GM19238 (cell line): ENCODE measurements at regions not wholly inside any gene's neighbourhood (a gene's known extent, or its start where the extent isn't known, plus 50 kb on each side); places are given as distances from the start of the nearest gene placed in this dataset.

Experiments used
- DNase-seq: peaks from one replicate; pipeline ENCODE4 v3.0.0; 2011; ENCODE audit warnings: low spot score; ENCODE audit not compliant: insufficient read length

DNA sequence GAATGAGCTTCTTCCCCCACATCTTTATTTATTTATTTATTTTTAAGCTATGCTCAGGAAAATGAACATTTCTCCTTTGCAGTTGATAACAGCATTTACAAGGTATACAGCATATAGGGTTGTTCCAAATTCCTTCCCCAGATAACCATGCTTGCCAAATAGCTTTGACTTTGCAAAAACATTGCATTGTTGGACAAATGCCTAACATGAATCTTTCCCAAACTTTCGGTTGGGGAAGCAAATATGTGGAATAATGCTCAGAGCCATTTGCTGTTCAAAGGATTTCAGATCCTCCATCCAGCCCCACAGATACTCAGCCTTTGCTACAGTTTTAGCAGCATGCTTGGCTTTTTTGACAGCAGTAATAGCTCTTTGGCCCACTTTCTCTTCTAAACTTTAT lies 127.2 kb upstream of the AGA start:
- no peak for DNase-seq

DNA sequence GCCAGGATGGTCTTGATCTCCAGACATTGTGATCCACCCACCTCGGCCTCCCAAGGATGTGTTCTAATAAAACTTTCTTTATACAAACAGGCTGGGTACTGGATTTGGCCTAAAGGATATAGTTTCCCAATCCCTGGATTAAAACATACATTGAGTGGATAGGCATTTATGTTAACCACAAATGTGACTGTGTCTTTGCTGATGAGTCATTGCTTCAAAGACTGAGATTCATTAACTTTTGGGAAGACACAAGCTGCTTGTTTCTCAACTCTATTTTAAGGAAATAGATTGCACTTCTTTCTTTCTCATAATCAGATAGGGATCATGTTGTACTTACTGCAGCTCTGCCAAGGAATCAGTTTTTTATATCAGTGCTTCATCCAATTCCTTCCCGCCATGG lies 131.3 kb upstream of the AGA start:
- no peak for DNase-seq

DNA sequence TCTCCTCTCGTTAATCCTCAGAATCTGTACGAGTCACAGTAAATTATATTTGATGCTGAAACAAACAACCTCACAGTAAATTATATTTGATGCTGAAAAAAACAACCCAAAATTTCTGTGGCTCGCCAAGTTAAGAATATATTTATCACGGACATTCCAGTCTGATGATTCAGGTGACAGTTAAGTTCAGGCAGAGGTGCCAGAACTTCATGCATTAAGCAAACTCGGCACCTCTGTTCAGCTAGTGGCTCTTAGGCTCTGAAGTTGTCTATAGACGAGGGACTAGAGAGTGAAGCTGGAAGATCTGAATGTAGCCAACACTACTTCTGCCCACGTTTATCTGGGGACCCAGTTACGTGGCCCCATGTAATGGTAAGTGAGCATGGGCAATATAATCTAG lies 132.2 kb upstream of the AGA start:
- DNase-seq: no peak

DNA sequence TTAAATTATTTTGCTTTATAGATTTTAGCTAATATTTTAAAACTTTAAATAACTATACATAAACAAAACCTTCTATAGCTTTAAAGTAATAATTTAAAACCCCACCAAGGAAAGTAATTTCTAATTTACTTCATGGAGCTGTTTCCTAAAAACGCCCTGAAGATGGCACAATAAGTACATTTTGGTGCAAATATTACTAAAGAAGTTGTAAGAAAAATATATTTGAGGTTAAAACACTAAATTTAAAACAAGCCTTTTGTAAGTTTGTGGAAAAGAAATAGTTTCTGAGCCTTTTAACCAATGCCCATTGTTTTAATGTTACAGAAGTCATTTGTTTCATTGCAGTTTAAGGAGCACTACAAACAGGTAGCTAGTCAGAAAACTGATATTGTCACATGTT lies 137.4 kb upstream of the AGA start:
- DNase-seq: no peak

DNA sequence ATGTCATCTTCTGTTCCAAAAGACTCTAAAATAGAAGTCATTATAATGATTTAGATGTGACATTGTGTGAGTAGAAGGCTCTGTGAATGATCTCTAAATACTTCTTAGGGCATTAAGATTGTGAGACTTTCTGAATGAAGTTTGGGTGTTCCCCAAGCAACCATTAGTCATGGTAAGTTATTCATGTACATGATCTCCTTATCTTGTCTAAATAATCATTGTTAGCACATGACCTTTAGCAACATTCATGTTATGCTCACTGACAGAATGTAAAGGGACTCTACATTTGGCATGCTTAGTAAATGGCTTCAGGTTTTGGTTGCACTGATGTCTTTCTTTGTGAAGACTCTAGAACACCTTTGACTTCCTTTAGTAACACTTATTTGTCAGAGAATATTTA lies 140.8 kb upstream of the AGA start:
- no peak for DNase-seq

DNA sequence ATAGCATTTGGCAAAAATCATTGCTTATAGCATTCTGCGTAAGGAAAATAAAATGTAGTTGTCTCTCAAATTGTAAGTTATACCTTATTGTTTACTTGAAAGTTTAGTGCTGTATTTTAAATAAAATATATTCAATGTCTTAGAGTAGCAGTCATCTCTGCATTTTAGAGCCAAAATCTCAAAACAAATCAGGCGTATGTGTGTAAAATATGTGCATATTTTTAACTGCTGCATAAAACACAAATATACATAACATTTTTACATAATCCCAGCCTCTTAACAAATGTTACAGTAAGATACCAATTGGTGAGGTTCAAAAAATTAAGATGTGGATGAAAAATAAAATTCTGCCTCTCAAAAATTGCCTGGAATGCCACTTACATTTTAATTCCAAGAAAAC lies 145.8 kb upstream of the AGA start:
- no peak for DNase-seq

DNA sequence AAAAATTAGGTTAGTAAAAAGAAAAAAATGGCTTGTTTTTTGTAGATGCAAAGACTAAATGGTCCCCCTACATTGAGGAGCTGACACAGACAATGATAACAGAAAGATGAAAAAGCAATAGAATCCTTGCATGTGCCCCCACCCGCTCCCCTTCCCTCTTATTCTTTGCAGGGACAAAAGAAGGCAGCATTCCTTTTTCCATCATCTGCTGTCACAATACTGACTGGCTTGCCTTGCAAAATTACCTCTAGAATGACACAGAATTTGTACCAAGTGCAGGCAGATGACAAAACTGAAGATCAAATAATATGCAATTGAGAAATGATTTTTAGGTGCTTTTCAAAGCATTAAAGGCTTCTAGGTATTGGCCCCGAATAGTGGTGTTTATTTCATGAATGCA lies 153.1 kb upstream of the AGA start:
- DNase-seq: no peak

DNA sequence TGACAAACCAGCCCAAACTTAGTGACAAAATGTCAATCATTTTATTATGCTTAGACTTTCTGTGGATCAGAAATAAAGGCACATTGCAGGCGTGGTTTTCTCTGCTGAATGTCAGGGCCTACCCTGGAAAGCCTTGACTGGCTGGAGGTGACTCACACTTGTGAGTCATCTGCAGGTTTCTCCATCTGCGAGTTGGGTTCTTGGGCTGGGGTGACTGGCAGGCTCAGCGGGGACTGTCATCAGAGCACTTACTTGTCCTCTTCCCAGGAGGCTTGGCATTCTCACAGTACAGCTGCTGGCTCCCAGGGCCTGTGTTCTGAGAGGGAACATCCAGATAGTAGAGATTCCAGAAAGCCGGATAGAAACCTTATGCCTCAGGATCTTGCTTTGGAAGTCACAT lies 153.8 kb upstream of the AGA start:
- no peak for DNase-seq

DNA sequence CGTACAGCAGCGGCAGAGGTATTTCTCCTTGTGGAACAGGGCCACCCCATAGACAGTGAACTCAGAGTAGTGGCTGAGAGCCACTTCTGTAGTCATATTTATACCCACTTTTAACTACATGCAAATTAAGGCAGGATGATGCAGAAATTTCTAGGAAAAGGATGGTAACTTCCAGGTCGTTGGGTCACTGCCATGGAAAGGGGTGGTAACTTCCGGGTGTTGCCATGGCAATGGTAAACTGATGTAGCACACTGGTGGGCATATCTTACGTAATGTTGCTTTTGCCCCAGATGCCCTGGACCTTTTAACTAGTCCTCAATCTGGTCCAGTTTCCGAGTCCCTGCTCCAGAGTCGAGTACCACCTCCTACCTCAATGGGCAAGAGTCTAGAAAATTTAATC lies 154.8 kb upstream of the AGA start:
- no peak for DNase-seq

DNA sequence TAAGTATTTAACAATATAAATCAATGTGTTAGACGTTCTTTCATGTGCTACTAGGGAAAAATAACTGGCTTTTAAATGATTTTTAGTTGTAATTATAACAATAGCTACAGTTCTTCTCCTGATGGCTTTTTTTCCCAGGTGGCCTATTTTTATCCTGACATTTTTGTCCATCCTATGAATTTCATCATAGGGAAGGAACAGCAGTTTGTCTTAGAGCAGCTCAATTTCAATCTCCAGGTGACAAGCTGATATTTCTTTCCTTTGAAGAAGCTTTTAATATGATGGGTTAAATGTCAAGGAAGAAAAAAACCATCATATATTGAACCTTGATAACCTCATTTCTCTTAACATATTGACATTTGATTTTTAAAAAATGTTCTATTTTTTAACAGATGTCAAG lies 163.0 kb upstream of the AGA start:
- no peak for DNase-seq

DNA sequence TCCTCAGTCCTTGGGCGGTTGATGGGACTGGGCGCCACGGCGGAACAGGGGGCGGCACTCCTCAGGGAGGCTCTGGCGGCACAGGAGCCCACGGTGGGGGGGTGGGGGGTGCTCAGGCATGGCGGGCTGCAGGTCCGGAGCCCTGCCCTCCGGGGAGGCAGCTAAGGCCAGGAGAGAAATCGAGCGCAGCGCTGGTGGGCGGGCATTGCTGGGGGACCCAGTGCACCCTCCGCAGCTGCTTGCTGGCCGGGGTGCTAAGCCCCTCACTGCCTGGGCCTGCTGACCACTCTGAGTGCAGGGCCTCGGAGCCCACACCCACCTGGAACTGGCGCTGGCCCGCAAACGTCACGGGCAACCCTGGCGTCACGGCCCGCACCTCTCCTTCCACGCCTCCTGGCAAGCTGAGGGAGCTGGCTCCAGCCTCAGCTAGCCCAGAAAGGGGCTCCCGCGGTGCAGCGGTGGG lies 164.9 kb upstream of the AGA start:
- DNase-seq: no peak

DNA sequence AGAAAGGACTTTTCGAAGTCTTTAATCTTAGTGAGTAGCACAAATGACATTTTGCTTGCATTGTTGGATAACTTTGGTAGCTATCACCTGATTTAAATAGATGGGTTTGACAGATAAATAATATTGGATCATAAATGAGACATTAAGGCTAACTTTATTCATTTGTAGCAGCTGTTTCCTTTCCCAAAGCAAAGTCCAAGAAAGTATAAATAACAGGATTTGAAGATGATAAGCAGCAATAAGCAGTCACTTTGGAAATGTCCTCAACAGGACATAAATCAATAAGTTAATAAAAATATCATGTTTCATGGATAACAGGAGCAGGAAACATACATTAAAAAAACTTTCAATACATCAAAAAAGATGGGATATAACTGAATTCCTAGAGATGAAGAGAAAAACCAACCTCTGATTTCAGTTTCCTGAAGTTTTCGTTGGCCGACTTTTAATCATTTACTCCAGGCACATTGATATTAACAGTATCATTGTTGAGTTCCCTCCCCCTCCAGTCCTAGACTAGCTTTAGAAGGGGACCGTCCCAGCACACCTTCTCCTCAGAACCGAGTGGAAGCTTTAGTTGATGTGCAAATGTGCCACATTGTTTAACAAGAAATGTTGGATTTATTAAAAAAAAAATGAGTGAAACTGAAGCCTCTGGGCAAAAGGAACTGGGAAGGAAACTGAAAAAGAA lies 169.9 kb upstream of the AGA start:
- no peak for DNase-seq

DNA sequence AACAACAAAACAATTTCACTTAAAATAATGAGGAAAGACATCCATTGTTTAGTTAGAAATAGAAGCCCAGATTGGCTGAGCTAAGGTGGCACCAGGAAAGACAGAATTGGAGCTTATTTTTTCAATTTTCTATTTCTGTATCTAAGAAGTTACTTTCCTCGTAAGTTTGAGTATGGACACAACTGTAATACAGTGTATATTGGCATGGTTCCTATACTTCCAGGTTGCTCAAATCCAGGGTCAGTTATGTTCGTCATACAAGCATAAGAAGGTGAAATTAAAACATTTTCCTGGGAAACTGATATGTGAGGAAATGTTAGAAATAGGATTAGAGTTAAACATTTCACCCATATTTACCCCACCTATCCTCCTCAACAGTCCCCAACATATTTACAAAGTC lies 170.4 kb upstream of the AGA start:
- DNase-seq: no peak

DNA sequence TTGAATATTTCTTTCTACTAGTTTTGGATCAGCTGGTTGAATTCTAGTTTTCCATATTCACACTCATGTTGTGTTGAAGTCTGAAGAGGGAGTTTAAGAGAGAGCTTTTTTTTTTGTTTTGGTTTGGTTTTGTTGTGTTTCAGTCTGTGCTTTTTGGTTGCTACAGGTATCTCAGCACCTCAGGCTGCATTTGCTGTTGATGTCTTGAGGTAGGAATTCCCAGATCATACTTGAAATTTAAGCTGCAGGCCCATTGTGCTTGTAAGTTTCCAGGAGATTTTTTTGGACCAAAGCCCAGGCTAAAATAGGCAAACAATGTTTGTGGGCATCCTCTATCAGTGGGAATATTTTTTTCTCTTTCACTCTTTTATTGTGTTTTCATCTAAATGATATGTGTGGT lies 190.2 kb upstream of the AGA start:
- DNase-seq: no peak

DNA sequence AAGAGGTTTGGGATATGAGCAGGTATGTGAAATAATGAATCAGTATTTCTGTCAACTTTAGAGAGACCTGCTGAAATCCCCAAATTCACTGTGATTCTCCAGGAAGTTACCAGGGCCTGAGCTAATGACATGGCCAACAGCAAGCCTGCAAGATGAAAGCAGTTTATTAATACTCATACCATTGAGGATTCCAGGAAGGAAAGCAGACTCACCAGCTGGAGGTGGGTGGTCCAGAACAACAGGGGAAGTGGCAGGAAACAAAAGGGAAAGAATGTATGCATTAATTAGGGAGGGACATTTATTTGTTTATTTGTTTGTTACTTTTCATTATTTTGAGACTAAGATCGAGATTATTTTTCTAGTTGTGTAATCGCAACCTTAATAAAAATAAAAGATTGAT lies 196.6 kb upstream of the AGA start:
- no peak for DNase-seq

DNA sequence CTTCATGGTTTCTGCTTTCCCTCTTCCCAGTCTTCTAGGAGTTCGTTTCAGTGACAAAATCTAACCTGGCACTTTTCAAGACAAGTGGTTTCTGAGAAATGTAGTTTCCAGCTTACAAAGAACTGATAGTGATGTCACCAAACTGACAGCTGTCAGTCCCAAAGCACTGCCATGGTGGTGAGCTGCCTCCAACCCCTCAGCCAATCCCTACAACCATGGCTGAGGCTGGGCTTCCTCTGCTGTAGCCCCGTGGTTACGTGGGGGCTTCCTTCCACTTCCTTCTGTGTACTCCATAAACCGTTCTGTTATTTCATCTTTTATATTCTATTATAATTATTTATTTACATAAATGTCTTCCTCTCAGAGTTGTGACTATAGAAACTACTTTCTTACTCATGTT lies 198.6 kb upstream of the AGA start:
- no peak for DNase-seq

DNA sequence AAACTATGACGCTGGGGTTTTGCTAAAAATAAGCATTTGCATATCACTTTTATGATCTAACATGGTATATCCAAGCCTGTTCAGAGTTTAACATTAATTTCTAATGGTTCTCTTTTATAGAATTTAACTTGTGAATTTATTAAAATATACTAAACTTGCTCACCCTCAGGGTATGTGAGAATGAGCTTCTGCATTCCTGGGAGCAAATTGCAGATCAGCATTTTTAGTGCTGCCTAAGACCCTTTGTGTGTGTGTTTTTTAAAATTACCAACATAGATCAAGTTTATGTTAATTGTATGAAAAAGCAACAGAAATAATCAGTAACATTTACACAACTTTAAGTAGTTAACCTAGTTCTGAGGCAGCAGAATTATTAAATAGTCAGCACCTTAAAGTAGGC lies 218.0 kb upstream of the AGA start:
- no peak for DNase-seq

DNA sequence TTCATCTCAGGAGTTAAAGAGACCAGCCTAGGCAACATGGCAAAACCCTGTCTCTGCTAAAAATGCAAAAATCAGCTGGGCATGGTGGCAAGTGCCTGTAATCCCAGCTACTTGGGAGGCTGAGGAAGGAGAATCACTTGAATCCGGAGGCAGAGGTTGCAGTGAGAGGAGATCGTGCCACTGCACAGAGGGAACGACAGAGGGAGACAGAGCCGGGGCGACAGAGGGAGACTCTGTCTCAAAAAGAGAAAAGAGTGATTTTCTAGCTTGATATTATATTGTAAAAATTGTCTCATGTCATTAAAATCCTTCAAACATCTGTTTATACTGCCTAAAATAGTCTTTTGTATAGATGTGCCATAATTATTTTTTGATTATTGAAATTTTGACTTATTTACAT lies 225.4 kb upstream of the AGA start:
- no peak for DNase-seq

DNA sequence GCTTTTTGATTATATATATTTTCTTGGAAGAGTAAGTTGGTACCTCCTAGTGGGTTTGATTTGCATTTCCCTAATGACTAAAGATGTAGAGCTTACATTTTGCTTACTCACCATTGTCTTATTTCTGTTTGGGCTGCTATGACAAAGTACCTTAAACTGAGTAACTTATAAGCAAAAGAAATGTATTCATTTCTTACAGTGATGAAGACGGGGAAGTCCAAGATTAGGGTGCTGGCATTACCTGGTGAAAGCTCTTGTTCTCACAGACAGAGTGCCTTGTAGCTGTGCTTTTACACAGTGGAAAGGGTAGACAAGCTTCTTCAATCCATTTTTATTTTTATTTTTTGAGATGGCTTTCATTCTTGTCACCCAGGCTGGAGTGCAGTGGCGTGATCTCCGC lies 229.2 kb upstream of the AGA start:
- DNase-seq: no peak

DNA sequence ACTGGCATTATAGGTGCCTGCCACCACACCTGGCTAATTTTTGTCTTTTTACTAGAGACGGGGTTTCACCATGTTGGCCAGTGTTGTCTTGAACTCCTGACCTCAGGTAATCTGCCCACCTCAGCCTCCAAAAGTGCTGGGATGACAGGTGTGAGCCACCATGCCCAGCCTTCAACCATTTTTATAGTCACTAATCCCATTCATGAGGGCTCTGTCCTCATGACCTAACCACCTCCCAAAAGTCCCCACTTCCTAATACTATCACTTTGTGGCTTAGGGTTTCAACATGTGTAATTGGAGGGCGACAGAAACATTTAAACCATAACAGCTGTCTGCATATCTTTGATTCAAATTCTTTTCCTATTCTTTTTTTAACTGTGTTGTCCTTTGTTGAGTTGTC lies 229.6 kb upstream of the AGA start:
- no peak for DNase-seq

DNA sequence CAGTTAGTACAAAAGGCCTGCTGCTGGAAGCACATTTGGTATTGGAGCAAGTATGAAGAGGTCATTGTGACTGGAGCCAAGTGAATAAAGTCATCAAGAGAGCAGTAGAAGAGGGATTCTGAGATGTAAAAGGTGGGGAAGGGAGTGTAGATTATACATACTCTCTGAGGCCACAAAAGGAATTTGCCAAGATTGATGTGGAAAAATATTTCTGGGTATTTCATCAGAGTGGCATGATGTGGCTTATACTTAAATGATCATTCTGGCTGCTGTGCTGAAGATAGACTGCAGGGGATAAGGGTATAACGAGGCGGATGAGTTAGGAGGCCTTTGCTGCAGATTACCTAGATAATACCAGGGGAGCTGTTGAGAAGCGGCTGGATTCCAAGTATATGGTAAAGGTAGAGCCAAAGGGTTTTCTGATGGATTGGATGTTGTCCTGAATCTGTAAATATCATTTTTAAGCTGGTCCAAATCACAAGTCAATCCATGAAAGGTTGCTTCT lies 231.8 kb upstream of the AGA start:
- no peak for DNase-seq

DNA sequence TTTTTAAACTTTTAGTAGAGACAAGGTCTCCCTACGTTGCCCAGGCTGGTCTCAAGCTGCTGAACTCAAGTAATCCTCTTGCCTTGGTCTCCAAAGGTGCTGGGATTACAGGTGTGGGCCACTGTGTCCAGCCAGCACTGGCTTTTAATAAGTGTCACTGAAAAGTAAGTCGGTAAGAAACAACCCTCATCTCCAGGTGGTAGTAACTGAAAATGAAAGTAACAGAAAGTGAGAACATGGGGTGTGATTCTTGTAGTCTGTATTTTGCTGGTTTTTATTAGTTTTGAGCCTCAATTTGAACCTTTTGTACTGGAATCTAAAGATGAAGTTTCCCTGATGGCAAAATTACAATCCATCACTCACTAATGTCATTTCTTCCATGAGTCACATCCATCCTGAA lies 238.1 kb upstream of the AGA start:
- DNase-seq: no peak

DNA sequence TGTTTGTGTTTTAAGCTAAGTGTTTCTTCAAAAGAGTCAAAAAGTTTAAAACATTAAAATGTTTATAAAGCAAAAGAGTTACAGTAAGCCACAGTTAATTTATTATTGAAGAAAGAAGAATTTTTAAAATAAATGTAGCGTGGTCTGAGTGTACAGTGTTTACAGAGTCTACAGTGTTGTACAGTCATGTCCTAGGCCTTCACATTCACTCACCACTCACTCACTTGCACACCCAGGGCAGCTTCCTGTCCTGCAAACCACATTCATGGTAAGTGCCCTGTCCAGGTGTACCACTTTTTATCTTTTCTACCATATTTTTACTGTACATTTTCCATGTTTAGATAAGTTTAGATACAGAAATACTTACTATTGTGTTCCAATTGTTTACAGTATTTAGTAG lies 239.7 kb upstream of the AGA start:
- no peak for DNase-seq

DNA sequence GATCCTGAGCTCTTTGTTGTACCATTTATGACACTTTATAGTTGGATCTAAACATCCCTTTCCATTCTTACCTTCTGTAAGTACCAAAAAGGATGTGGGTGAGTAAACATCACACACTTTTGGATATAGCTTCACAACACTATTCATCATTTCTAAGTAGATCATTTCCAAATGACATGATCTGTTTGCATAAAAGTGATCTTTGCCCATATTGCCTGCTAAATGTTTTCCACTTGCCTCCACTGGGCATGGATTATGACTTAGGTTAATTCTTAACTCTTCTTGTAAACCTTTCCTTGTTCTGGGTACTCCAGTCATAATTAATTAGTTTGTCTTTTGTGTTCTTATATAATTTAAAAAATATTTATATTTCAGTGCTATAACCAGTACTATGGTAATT lies 244.9 kb upstream of the AGA start:
- DNase-seq: no peak
